HG02623 (cell line): ENCODE measurements at regions not wholly inside any gene's neighbourhood (a gene's known extent, or its start where the extent isn't known, plus 50 kb on each side); places are given as distances from the start of the nearest gene placed in this dataset.

Experiments
- ATAC-seq: cut with Tn5 transposase; IDR thresholded peaks from one replicate; pipeline ENCODE4 v1.9.1; 2021; ENCODE audit warnings: moderate library complexity; ENCODE audit not compliant: unreplicated experiment

DNA sequence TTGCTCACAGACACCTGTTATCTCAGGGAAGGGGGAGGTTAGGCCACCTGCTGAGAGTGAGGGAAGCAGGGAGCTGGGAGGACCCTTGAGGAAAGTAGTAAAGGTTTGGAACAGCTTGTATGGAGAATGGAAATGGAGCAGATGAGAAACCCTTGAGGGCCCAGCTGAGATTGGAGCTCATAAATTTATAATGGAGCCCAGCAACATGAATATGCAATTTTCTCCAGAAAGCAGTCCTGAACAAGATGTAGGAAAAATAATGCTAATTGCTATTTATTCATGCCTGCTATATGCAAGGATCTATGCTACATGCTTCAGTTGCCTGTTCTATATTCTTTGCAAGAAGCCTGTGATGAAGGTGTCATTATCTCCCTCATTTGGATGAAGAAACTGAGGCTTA, 67.5 kb upstream of the LEF1 start:
- no peak for ATAC-seq

DNA sequence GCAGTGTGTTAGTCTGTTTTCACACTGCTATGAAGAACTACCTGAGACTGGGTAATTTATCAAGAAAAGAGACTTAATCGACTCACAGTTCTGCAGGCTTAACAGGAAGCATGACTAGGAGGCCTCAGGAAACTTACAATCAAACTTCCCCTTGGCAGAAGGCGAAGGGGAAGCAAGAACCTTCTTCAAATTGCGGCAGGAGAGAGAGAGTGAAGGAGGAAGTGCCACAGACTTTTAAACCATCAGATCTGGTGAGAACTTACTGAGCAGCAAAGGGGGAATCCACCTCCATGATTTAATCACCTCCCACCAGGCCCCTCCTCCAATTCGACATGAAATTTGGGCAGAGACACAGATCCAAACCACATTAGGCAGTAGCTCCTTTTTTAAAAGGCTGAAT, 59.2 kb upstream of the LEF1 start:
- no peak for ATAC-seq

DNA sequence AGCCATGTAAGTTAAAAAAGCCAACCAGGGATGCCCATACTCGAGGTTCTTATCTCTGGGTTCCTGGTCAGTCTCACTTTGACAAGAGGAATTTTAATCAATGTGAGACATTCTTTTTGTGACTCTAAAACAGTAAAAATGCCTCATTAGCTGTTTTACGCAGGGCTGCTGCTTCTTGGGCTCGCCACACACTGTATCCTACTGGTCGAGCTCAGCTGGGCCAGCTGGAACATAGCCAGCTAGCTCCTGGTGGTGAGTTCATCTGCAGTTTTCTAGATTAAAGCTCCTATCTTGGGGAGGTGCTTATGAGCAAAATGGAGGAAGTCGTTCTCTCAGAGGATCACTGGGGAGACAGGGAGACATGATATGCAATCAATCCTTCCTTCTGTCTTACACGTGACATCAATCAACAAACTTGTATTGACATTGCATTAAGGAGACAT, 55.9 kb upstream of the LEF1 start:
- no peak for ATAC-seq

DNA sequence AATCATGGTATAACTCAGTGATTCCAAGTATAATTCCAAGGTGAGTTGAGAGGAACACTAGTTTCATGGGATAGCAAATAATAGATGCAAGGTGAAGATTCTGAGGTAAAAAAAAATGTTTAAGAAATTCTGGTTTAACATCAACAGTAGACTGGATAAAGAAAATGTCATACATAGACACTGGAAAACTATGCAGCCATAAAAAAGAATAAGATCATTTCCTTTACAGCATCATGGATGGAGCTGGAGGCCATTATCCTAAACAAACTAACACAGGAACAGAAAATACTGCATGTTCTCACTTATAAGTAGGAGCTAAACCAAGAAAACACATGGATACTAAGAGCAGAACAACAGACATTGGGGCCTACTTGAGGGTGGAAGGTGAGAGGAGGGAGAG, 54.6 kb upstream of the LEF1 start:
- ATAC-seq, result no peak

DNA sequence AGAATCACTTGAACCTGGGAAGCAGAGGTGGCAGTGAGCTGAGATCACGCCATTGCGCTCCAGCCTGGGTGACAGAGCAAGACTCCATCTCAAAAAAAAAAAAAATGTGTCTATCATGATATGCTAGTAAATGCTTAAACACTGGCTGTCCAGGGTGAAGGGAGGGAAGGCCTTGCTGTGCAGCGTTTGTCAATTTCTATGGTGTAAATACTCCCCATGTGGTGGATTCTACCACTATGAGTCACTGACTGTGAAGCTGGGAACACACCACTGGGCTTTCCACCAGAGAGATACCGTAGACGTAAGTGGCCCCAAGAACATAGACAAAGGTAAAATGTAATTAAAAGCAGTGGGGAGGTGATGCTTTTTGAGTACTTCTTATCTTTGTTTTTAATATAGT, 51.3 kb upstream of the LEF1 start:
- no peak for ATAC-seq
